ENCODE measurements at regions not wholly inside any gene's neighbourhood (a gene's known extent, or its start where the extent isn't known, plus 50 kb on each side); places are given as distances from the start of the nearest gene placed in this dataset.

DNA sequence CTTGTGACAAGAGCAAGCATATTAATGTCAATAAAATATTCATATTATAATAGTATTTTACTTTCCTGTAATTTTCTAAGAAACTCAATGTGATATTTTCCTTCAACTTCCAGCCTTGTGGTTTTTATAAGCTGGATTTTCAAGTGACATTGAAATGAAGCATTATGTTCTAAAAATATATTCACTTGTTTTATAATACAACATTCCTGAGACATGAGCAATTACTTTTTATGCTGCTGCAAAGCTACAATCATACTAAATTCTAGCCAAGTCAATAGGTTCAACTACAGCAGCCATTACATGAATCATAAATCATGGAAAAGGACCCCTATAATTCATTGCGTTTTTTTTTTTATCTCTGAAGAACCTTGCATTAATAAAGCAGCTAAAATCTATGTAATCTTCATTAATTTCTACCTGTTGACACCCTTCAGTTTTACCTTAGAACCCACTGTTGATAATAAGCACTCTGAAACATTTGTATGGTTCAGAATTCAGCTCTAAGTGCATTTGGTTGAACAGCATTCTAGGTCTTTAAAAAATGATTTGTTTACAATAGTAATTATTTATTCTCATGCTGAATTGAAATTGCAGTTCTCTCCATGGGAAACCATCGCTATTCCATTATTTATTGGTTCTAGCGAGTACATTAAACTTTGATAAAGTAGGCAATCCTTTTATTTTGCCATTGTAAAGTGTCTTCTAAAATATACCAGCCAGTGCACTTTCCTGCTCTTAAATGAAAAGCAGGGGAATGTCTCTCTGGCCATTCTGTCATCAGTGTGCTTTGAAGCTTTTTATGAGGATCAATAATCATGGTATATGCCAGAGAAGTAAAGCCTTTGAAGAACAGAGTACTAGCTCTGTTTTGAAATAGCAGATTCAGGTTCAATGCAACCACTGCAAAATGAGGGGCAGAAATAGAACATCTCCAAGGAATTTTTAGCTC lies 132.6 kb downstream of the GNAT3 start:
- no peaks in the 10 kb centered on the region for H3K79me2 ChIP-seq (ENCODE audit: low read length)
- no peaks in the 10 kb centered on the region for H3K36me3 ChIP-seq (ENCODE audit: insufficient read depth, low read length)
- H4K20me1 ChIP-seq (ENCODE audit: insufficient read depth, low read depth, low read length) = no peaks in the 10 kb centered on the region
- no peak for DNase-seq
- H3K9ac ChIP-seq (ENCODE audit: low read length) = no peak overlapping the region
- H3K4me1 ChIP-seq (ENCODE audit: low read length) = no peaks in the 10 kb centered on the region
- no peak overlapping the region for H2AFZ ChIP-seq (ENCODE audit: low read length)
- H3K27me3 ChIP-seq (ENCODE audit: low read length) = no peaks in the 10 kb centered on the region
- no peaks in the 10 kb centered on the region for H3K9me2 ChIP-seq (replicated peaks; ENCODE audit: insufficient read depth, low read length)
- peaks cover 9% of the 10 kb centered on the region for H3K9me3 ChIP-seq (ENCODE audit: low read length)
- no peak overlapping the region for H3K27ac ChIP-seq (ENCODE audit: low read length)
- H3K4me3 ChIP-seq (ENCODE audit: low read length) = no peak overlapping the region
- no peak overlapping the region for H3K4me2 ChIP-seq (ENCODE audit: low read depth, low read length, poor library complexity, severe bottlenecking)

GRCh38 chr7:80374321-80374720 lies 137.5 kb downstream of the GNAT3 start:
- Histone ChIP-seq H3K79me2 (ENCODE audit: low read length) (no peaks in the 10 kb centered on the region), H3K9me2 (replicated peaks; ENCODE audit: insufficient read depth, low read length) (no peaks in the 10 kb centered on the region; the same call in none of the 2 replicates), H2AFZ (ENCODE audit: low read length) (no peak overlapping the region), H3K9me3 (ENCODE audit: low read length) (no peaks in the 10 kb centered on the region; the same call in 1 of the 2 replicates), H3K4me1 (ENCODE audit: low read length) (no peaks in the 10 kb centered on the region), H3K4me2 (ENCODE audit: low read depth, low read length, poor library complexity, severe bottlenecking) (no peak overlapping the region), H3K27ac (ENCODE audit: low read length) (no peak overlapping the region), H3K36me3 (ENCODE audit: insufficient read depth, low read length) (no peaks in the 10 kb centered on the region), H3K9ac (ENCODE audit: low read length) (no peak overlapping the region), H3K27me3 (ENCODE audit: low read length) (no peaks in the 10 kb centered on the region), H3K4me3 (ENCODE audit: low read length) (no peak overlapping the region), H4K20me1 (ENCODE audit: insufficient read depth, low read depth, low read length) (no peaks in the 10 kb centered on the region)
- no peak for DNase-seq

DNA sequence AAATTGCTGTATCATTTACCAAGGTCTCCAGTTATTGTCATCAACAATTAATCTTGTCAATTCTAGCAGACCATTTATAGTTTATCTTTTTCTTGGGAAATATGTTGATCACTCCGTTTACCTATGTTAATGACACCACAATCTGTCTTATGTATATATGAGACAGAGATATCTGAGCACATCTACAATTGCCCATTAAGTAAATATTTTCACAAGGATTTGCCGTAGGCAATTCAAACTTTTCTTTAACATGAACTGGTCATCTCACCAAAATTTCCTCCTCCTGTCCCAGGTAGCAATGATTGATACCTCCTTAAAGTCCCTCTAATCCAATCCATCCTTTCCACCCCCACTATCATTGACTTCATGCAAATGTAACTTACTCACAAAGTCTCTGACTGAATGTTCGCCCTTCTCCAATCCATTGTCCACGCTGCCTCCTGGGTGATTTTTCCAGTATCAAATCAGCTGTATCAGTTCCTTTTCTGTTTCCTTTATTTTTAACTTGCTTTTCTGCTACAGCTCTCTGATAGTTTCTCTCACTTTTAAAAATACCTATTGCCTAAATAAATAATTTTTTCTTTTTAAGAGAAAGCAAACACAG lies 138.3 kb downstream of the GNAT3 start:
- H3K79me2 ChIP-seq (ENCODE audit: low read length) = no peaks in the 10 kb centered on the region
- DNase-seq = no peak
- no peak overlapping the region for H3K4me3 ChIP-seq (ENCODE audit: low read length)
- no peak overlapping the region for H3K27ac ChIP-seq (ENCODE audit: low read length)
- H3K27me3 ChIP-seq (ENCODE audit: low read length) = no peaks in the 10 kb centered on the region
- no peaks in the 10 kb centered on the region for H3K36me3 ChIP-seq (ENCODE audit: insufficient read depth, low read length)
- no peak overlapping the region for H2AFZ ChIP-seq (ENCODE audit: low read length)
- H4K20me1 ChIP-seq (ENCODE audit: insufficient read depth, low read depth, low read length) = no peaks in the 10 kb centered on the region
- H3K4me1 ChIP-seq (ENCODE audit: low read length) = no peaks in the 10 kb centered on the region
- H3K9me2 ChIP-seq (replicated peaks; ENCODE audit: insufficient read depth, low read length) = no peaks in the 10 kb centered on the region; the same call in none of the 2 replicates
- no peaks in the 10 kb centered on the region; the same call in 1 of the 2 replicates for H3K9me3 ChIP-seq (ENCODE audit: low read length)
- no peak overlapping the region for H3K9ac ChIP-seq (ENCODE audit: low read length)
- H3K4me2 ChIP-seq (ENCODE audit: low read depth, low read length, poor library complexity, severe bottlenecking) = no peak overlapping the region

- peaks cover 3% of the 10 kb centered on the region for H3K9me3 ChIP-seq (ENCODE audit: low read length)
- no peak overlapping the region for H2AFZ ChIP-seq (ENCODE audit: low read length)
- H3K4me2 ChIP-seq (ENCODE audit: low read depth, low read length, poor library complexity, severe bottlenecking) = no peak overlapping the region
- no peak overlapping the region for H3K4me3 ChIP-seq (ENCODE audit: low read length)
- no peaks in the 10 kb centered on the region for H3K4me1 ChIP-seq (ENCODE audit: low read length)
- no peaks in the 10 kb centered on the region for H4K20me1 ChIP-seq (ENCODE audit: insufficient read depth, low read depth, low read length)
- H3K79me2 ChIP-seq (ENCODE audit: low read length) = no peaks in the 10 kb centered on the region
- H3K36me3 ChIP-seq (ENCODE audit: insufficient read depth, low read length) = no peaks in the 10 kb centered on the region
- H3K9ac ChIP-seq (ENCODE audit: low read length) = no peak overlapping the region
- H3K27me3 ChIP-seq (ENCODE audit: low read length) = no peaks in the 10 kb centered on the region
- no peak for DNase-seq
- no peak overlapping the region for H3K27ac ChIP-seq (ENCODE audit: low read length)
- no peaks in the 10 kb centered on the region; the same call in none of the 2 replicates for H3K9me2 ChIP-seq (replicated peaks; ENCODE audit: insufficient read depth, low read length)
Measured at GRCh38 chr7:80372415-80372814, 139.4 kb downstream of the GNAT3 start.

- Histone ChIP-seq H3K27ac (ENCODE audit: low read length) (no peak overlapping the region), H3K4me3 (ENCODE audit: low read length) (no peak overlapping the region), H3K79me2 (ENCODE audit: low read length) (no peaks in the 10 kb centered on the region), H3K9me3 (ENCODE audit: low read length) (peaks cover 12% of the 10 kb centered on the region), H3K9me2 (replicated peaks; ENCODE audit: insufficient read depth, low read length) (no peaks in the 10 kb centered on the region; the same call in none of the 2 replicates), H3K4me1 (ENCODE audit: low read length) (no peaks in the 10 kb centered on the region), H3K9ac (ENCODE audit: low read length) (no peak overlapping the region), H3K36me3 (ENCODE audit: insufficient read depth, low read length) (no peaks in the 10 kb centered on the region), H3K27me3 (ENCODE audit: low read length) (no peaks in the 10 kb centered on the region), H2AFZ (ENCODE audit: low read length) (no peak overlapping the region), H3K4me2 (ENCODE audit: low read depth, low read length, poor library complexity, severe bottlenecking) (no peak overlapping the region), H4K20me1 (ENCODE audit: insufficient read depth, low read depth, low read length) (no peaks in the 10 kb centered on the region)
- no peak for DNase-seq
Measured at GRCh38 chr7:80370587-80370986, 141.3 kb downstream of the GNAT3 start.

GRCh38 chr7:80369321-80369720 lies 142.5 kb downstream of the GNAT3 start:
- no peak overlapping the region for H3K4me2 ChIP-seq (ENCODE audit: low read depth, low read length, poor library complexity, severe bottlenecking)

GRCh38 chr7:80362677-80363076 lies 149.2 kb downstream of the GNAT3 start:
- no peaks in the 10 kb centered on the region for H3K4me1 ChIP-seq (ENCODE audit: low read length)
- no peak overlapping the region for H3K9ac ChIP-seq (ENCODE audit: low read length)
- H2AFZ ChIP-seq (ENCODE audit: low read length) = no peak overlapping the region
- no peak overlapping the region for H3K27ac ChIP-seq (ENCODE audit: low read length)
- H3K4me3 ChIP-seq (ENCODE audit: low read length) = no peak overlapping the region
- no peaks in the 10 kb centered on the region for H3K79me2 ChIP-seq (ENCODE audit: low read length)
- DNase-seq = no peak
- H3K36me3 ChIP-seq (ENCODE audit: insufficient read depth, low read length) = no peaks in the 10 kb centered on the region
- peaks cover 40% of the 10 kb centered on the region for H3K9me3 ChIP-seq (ENCODE audit: low read length)
- H3K27me3 ChIP-seq (ENCODE audit: low read length) = no peaks in the 10 kb centered on the region
- no peaks in the 10 kb centered on the region for H4K20me1 ChIP-seq (ENCODE audit: insufficient read depth, low read depth, low read length)
- no peak overlapping the region for H3K4me2 ChIP-seq (ENCODE audit: low read depth, low read length, poor library complexity, severe bottlenecking)
- H3K9me2 ChIP-seq (replicated peaks; ENCODE audit: insufficient read depth, low read length) = no peaks in the 10 kb centered on the region

More at GRCh38 chr7:80369321-80369720, 142.5 kb downstream of the GNAT3 start:
- DNase-seq = no peak
- H3K27ac ChIP-seq (ENCODE audit: low read length) = no peak overlapping the region
- no peaks in the 10 kb centered on the region for H3K79me2 ChIP-seq (ENCODE audit: low read length)
- no peaks in the 10 kb centered on the region; the same call in none of the 2 replicates for H3K9me2 ChIP-seq (replicated peaks; ENCODE audit: insufficient read depth, low read length)
- H3K9me3 ChIP-seq (ENCODE audit: low read length) = peaks cover 20% of the 10 kb centered on the region
- no peaks in the 10 kb centered on the region for H3K27me3 ChIP-seq (ENCODE audit: low read length)
- H3K4me3 ChIP-seq (ENCODE audit: low read length) = no peak overlapping the region
- H4K20me1 ChIP-seq (ENCODE audit: insufficient read depth, low read depth, low read length) = no peaks in the 10 kb centered on the region
- no peak overlapping the region for H3K9ac ChIP-seq (ENCODE audit: low read length)
- H2AFZ ChIP-seq (ENCODE audit: low read length) = no peak overlapping the region
- H3K36me3 ChIP-seq (ENCODE audit: insufficient read depth, low read length) = no peaks in the 10 kb centered on the region
- no peaks in the 10 kb centered on the region for H3K4me1 ChIP-seq (ENCODE audit: low read length)

- DNase-seq = no peak
- H3K9me2 ChIP-seq (replicated peaks; ENCODE audit: insufficient read depth, low read length) = no peaks in the 10 kb centered on the region
- no peaks in the 10 kb centered on the region for H4K20me1 ChIP-seq (ENCODE audit: insufficient read depth, low read depth, low read length)
- no peaks in the 10 kb centered on the region for H3K36me3 ChIP-seq (ENCODE audit: insufficient read depth, low read length)
- no peak overlapping the region for H3K4me3 ChIP-seq (ENCODE audit: low read length)
- H3K27me3 ChIP-seq (ENCODE audit: low read length) = no peaks in the 10 kb centered on the region
- peaks cover 44% of the 10 kb centered on the region for H3K9me3 ChIP-seq (ENCODE audit: low read length)
- H3K4me2 ChIP-seq (ENCODE audit: low read depth, low read length, poor library complexity, severe bottlenecking) = no peak overlapping the region
- H3K4me1 ChIP-seq (ENCODE audit: low read length) = no peaks in the 10 kb centered on the region
- H2AFZ ChIP-seq (ENCODE audit: low read length) = no peak overlapping the region
- no peak overlapping the region for H3K9ac ChIP-seq (ENCODE audit: low read length)
- H3K79me2 ChIP-seq (ENCODE audit: low read length) = no peaks in the 10 kb centered on the region
- H3K27ac ChIP-seq (ENCODE audit: low read length) = no peak overlapping the region
Measured at GRCh38 chr7:80362010-80362618, 149.8 kb downstream of the GNAT3 start.

All from Karpas-422 (cell line).